GM13977 (cell line): ENCODE measurements at regions not wholly inside any gene's neighbourhood (a gene's known extent, or its start where the extent isn't known, plus 50 kb on each side); places are given as distances from the start of the nearest gene placed in this dataset.
"Not testable (repeated sequence)": the region's sequence is repeated elsewhere in the genome, so short reads cannot be mapped to it uniquely, and the experiment has no call there.

Experiments used
- DNase-seq: peaks from one replicate; pipeline ENCODE4 v3.0.0; 2012; ENCODE audit warnings: low spot score
- CTCF ChIP-seq: IDR thresholded peaks from 2 replicates; pipeline ENCODE4 v1.5.1; 2012; ENCODE audit warnings: mild to moderate bottlenecking, control low read depth; ENCODE audit not compliant: insufficient read depth; ENCODE audit errors: extremely low read depth, missing control alignments
- in situ Hi-C: fragments of 300-500 bp; cut with MboI; formaldehyde crosslinking; loops from one replicate; pipeline ENCODE4 v1.12.0; 2022; ENCODE audit warnings: low sequenced_read_pairs, low pct_unique_long_range_greater_than_20kb, mixed read lengths, inconsistent platforms; ENCODE audit not compliant: unreplicated experiment

- no peak for TF ChIP-seq CTCF
- no peak for DNase-seq
- in situ Hi-C loops = no loop called here
Observed at GRCh38 chr2:239818086-239818485, 207.1 kb downstream of the NDUFA10 start.

GRCh38 chr2:239817468-239818031 is 207.6 kb downstream of the NDUFA10 start:
- in situ Hi-C loops = not testable (repeated sequence)

GRCh38 chr2:239816576-239817467 is 208.3 kb downstream of the NDUFA10 start:
- no peak for TF ChIP-seq CTCF
- DNase-seq = no peak
- in situ Hi-C loops = no loop called here

More at GRCh38 chr2:239817468-239818031, 207.6 kb downstream of the NDUFA10 start:
- not testable (repeated sequence) for DNase-seq

GRCh38 chr2:239815671-239816070 is 209.5 kb downstream of the NDUFA10 start:
- no peak for DNase-seq
- in situ Hi-C loops = no loop called here
- TF ChIP-seq CTCF = no peak

GRCh38 chr2:239814861-239815601 is 210.1 kb downstream of the NDUFA10 start:
- no peak for TF ChIP-seq CTCF
- DNase-seq = no peak
- in situ Hi-C loops = no loop called here

- no peak for TF ChIP-seq CTCF
- DNase-seq = no peak
- in situ Hi-C loops = no loop called here
Observed at GRCh38 chr2:239814116-239814860, 210.9 kb downstream of the NDUFA10 start.
